ENCODE measurements at regions not wholly inside any gene's neighbourhood (a gene's known extent, or its start where the extent isn't known, plus 50 kb on each side); places are given as distances from the start of the nearest gene placed in this dataset.

DNA sequence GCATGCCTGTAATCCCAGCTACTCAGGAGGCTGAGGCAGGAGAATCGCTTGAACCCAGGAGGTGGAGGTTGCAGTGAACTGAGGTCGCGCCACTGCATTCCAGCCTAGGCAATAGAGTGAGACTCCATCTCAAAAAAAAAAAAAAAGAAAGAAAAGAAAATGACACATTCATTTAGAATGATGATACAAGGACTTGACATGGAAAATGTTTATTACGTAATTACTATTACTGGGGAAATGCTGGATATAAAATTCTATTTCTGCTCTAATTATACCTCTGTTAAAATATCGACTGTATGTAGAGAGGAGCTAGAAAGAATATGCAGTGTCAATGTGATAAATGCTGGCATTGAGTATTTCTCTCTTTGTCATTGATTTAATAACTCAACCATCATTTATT is 54.7 kb upstream of the CTPS1 start:
- TF ChIP-seq, protein P1, sequence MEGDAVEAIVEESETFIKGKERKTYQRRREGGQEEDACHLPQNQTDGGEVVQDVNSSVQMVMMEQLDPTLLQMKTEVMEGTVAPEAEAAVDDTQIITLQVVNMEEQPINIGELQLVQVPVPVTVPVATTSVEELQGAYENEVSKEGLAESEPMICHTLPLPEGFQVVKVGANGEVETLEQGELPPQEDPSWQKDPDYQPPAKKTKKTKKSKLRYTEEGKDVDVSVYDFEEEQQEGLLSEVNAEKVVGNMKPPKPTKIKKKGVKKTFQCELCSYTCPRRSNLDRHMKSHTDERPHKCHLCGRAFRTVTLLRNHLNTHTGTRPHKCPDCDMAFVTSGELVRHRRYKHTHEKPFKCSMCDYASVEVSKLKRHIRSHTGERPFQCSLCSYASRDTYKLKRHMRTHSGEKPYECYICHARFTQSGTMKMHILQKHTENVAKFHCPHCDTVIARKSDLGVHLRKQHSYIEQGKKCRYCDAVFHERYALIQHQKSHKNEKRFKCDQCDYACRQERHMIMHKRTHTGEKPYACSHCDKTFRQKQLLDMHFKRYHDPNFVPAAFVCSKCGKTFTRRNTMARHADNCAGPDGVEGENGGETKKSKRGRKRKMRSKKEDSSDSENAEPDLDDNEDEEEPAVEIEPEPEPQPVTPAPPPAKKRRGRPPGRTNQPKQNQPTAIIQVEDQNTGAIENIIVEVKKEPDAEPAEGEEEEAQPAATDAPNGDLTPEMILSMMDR (IDR thresholded peaks at IDR 0.05), result no peak
- no peak for TF ChIP-seq POLR2AphosphoS5 (IDR thresholded peaks at IDR 0.05; ENCODE audit: low read depth, low read length)

Data from Panc1 (cell line).